IMR-90 (cell line): ENCODE measurements at regions not wholly inside any gene's neighbourhood (a gene's known extent, or its start where the extent isn't known, plus 50 kb on each side); places are given as distances from the start of the nearest gene placed in this dataset.

Experiments
- ATAC-seq: fragments of 200-7000 bp; cut with Tn5 transposase; 2 replicates; pipeline ENCODE4 v1.9.1; 2020; ENCODE audit warnings: low read depth, mild to moderate bottlenecking, moderate library complexity
- BruUV-seq: library from RNA; stranded (reverse); fragments of 400-500 nt; replicated peaks from 2 replicates; lab custom pipeline; 2021; lab: Mats Ljungman, UMichigan
- CTCF ChIA-PET: fragments of 300-600 bp; formaldehyde crosslinking; extraction: SDS; loops from one replicate; lab custom pipeline; 2021; ENCODE audit warnings: antibody characterized with exemption; lab: Yijun Ruan, JAX
- POLR2A ChIA-PET: fragments of 300-600 bp; sonication (Branson Sonifier 250); formaldehyde crosslinking; loops from one replicate; lab custom pipeline; 2022; ENCODE audit warnings: antibody characterized with exemption; ENCODE audit not compliant: unreplicated experiment; lab: Charles Lee
- DNase-seq: peaks from one replicate; pipeline ENCODE4 v3.0.0; 2013
- H2AFZ ChIP-seq: replicated peaks from 2 replicates; pipeline ENCODE3; 2013; ENCODE audit warnings: low read length, mild to moderate bottlenecking; ENCODE audit not compliant: poor library complexity
- H2AK5ac ChIP-seq: 2 replicates; pipeline ENCODE4 v1.6.1; 2013; ENCODE audit warnings: low read depth, low read length, inconsistent platforms
- H2AK9ac ChIP-seq: replicated peaks from 2 replicates; pipeline ENCODE3; 2013; ENCODE audit warnings: mild to moderate bottlenecking, low read depth, low read length, moderate library complexity; ENCODE audit not compliant: poor library complexity
- H2BK120ac ChIP-seq: 2 replicates; pipeline ENCODE4 v1.6.1; 2013; ENCODE audit warnings: low read depth, low read length, inconsistent platforms
- H2BK15ac ChIP-seq: 3 replicates; pipeline ENCODE4 v1.6.1; 2013; ENCODE audit warnings: low read depth, low read length, inconsistent platforms
- H2BK20ac ChIP-seq: 2 replicates; pipeline ENCODE4 v1.6.1; 2013; ENCODE audit warnings: low read depth, mild to moderate bottlenecking, inconsistent platforms, low read length, moderate library complexity
- H2BK5ac ChIP-seq: 2 replicates; pipeline ENCODE4 v1.6.1; 2013; ENCODE audit warnings: mild to moderate bottlenecking, low read depth, low read length, inconsistent platforms; ENCODE audit not compliant: poor library complexity, severe bottlenecking
- H3K14ac ChIP-seq: replicated peaks from 2 replicates; pipeline ENCODE4 v1.6.1; 2013; ENCODE audit warnings: low read depth, low read length, inconsistent platforms
- H3K18ac ChIP-seq: 2 replicates; pipeline ENCODE4 v1.6.1; 2013; ENCODE audit warnings: low read depth, low read length, control low read depth
- H3K23ac ChIP-seq: 2 replicates; pipeline ENCODE4 v1.6.1; 2013; ENCODE audit warnings: low read depth, low read length, inconsistent platforms
- H3K27ac ChIP-seq: 2 replicates; pipeline ENCODE4 v1.5.1; 2013; ENCODE audit warnings: mild to moderate bottlenecking, control low read depth, low read length; ENCODE audit not compliant: insufficient read depth
- H3K27me3 ChIP-seq: 2 replicates; pipeline ENCODE4 v1.6.1; 2013; ENCODE audit warnings: low read length; ENCODE audit not compliant: control insufficient read depth, insufficient read depth
- H3K36me3 ChIP-seq: 2 replicates; pipeline ENCODE4 v1.6.1; 2013; ENCODE audit warnings: low read length, mixed read lengths; ENCODE audit not compliant: control insufficient read depth, insufficient read depth
- H3K4ac ChIP-seq: 2 replicates; pipeline ENCODE4 v1.6.1; 2013; ENCODE audit warnings: low read depth, low read length, inconsistent platforms
- H3K4me1 ChIP-seq: 2 replicates; pipeline ENCODE4 v1.6.1; 2013; ENCODE audit warnings: low read length, mixed read lengths; ENCODE audit not compliant: control insufficient read depth, insufficient read depth
- H3K4me2 ChIP-seq: 2 replicates; pipeline ENCODE4 v1.6.1; 2013; ENCODE audit warnings: low read depth, mild to moderate bottlenecking, control low read depth, low read length, moderate library complexity
- H3K4me3 ChIP-seq: 2 replicates; pipeline ENCODE4 v1.5.1; 2013; ENCODE audit warnings: low read depth, mild to moderate bottlenecking, control low read depth, low read length, moderate library complexity; ENCODE audit not compliant: insufficient read depth
- H3K56ac ChIP-seq: 2 replicates; pipeline ENCODE4 v1.6.1; 2013; ENCODE audit warnings: low read length, inconsistent platforms; ENCODE audit not compliant: insufficient read depth; ENCODE audit errors: extremely low read depth
- H3K79me1 ChIP-seq, 2 experiments: 2 replicates each; pipeline ENCODE4 v1.6.1; 2013; ENCODE audit warnings: low read length in 2 of 2, inconsistent platforms in 1 of 2, low read depth in 1 of 2
- H3K9ac ChIP-seq: 2 replicates; pipeline ENCODE4 v1.6.1; 2013; ENCODE audit warnings: low read depth, low read length, control low read depth
- H3K9me1 ChIP-seq: 2 replicates; pipeline ENCODE4 v1.6.1; 2013; ENCODE audit warnings: low read length, inconsistent platforms; ENCODE audit not compliant: insufficient read depth
- H3K9me3 ChIP-seq: 2 replicates; pipeline ENCODE4 v1.6.1; 2013; ENCODE audit warnings: low read length; ENCODE audit not compliant: control insufficient read depth, insufficient read depth
- H4K20me1 ChIP-seq: 2 replicates; pipeline ENCODE4 v1.6.1; 2013; ENCODE audit warnings: low read length, inconsistent platforms; ENCODE audit not compliant: insufficient read depth
- H4K5ac ChIP-seq: 2 replicates; pipeline ENCODE4 v1.6.1; 2013; ENCODE audit warnings: mild to moderate bottlenecking, low read depth, low read length, control low read depth
- H4K8ac ChIP-seq, 2 experiments: 2 replicates each; pipeline ENCODE4 v1.6.1; 2013; ENCODE audit warnings: low read depth in 2 of 2, low read length in 2 of 2, control low read depth in 1 of 2, inconsistent platforms in 1 of 2
- H4K91ac ChIP-seq: 2 replicates; pipeline ENCODE4 v1.6.1; 2013; ENCODE audit warnings: low read depth, low read length, inconsistent platforms; ENCODE audit not compliant: insufficient read depth
- BHLHE40 ChIP-seq: fragments of 150-350 bp; IDR thresholded peaks from 2 replicates; pipeline ENCODE4 v1.6.1; 2016; ENCODE audit warnings: mild to moderate bottlenecking, low read depth, low read length
- CEBPB ChIP-seq: IDR thresholded peaks from 2 replicates; pipeline ENCODE4 v1.6.1; 2012; ENCODE audit warnings: low read depth, low read length, improper control_type of control experiment
- NFE2L2 ChIP-seq: fragments of 150-350 bp; IDR thresholded peaks from 2 replicates; pipeline ENCODE4 v1.6.1; 2016; ENCODE audit warnings: low read depth, mild to moderate bottlenecking, low read length
- POLR2A ChIP-seq: IDR thresholded peaks from 2 replicates; pipeline ENCODE4 v1.6.1; 2012; ENCODE audit warnings: mild to moderate bottlenecking, low read depth, low read length
- whole genome bisulfite sequencing, 2 experiments: methylation state at CpG; one replicate each; pipeline versions ENCODE4 v1.1.5 to v1.1.7; 2013; ENCODE audit warnings: missing lambda C conversion rate in 2 of 2; ENCODE audit not compliant: insufficient read length in 1 of 2; ENCODE audit errors: extremely low coverage in 2 of 2; 5-methylcytosine and 5-hydroxymethylcytosine counted together
- dilution Hi-C: fragments of 300-500 bp; cut with HindIII; formaldehyde crosslinking; loops from one replicate; pipeline ENCODE4 v1.14.3; 2018; ENCODE audit warnings: low sequenced_read_pairs; ENCODE audit not compliant: unreplicated experiment
- in situ Hi-C: fragments of 300-500 bp; cut with MboI; formaldehyde crosslinking; loops from 3 replicates; pipeline ENCODE4 v1.14.3; 2019; ENCODE audit warnings: low sequenced_read_pairs, inconsistent platforms, mixed read lengths
- intact Hi-C: fragments of 100-400 bp; cut with micrococcal nuclease; formaldehyde crosslinking; loops from 2 replicates; pipeline ENCODE4 v1.10.0; 2022
- TF ChIP-seq, protein P1 (sequence below): fragments of 150-350 bp; IDR thresholded peaks from 2 replicates; pipeline ENCODE4 v1.6.1; 2016; ENCODE audit warnings: low read depth, mild to moderate bottlenecking, low read length, moderate library complexity, borderline replicate concordance
- TF ChIP-seq, protein P2 (sequence below): conservative IDR thresholded peaks from 2 replicates; pipeline ENCODE4 v1.5.1; 2012; ENCODE audit warnings: mild to moderate bottlenecking, low read depth, low read length, improper control_type of control experiment

DNA sequence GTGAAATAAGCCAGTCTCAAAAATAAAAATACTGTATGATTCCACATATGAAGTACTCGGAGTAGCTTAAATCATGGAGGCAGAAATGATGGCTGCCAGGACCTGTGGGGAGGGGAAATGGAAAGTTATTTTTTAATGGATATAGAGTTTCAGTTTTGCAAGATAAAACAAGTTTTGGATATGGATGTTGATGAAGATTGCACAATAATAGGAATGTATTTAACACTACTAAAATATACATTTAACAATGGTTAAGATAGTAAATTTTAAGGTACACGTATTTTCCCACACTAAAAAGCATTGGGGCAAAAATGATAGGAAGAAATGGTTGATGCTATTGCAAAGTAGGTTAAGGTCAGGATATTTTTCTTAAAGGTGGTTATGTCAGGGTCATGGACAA, 1058.9 kb upstream of the MAP3K7 start:
- Histone ChIP-seq H3K4me3 (no peak overlapping the region), H4K20me1 (no peaks in the 10 kb centered on the region), H4K5ac (no peak overlapping the region), H4K8ac (no peak overlapping the region), H3K36me3 (no peaks in the 10 kb centered on the region), H3K4me1 (no peaks in the 10 kb centered on the region), H3K9me1 (no peaks in the 10 kb centered on the region), H2AK5ac (no peak overlapping the region), H2BK120ac (no peak overlapping the region), H3K23ac (no peak overlapping the region), H3K18ac (no peak overlapping the region), H3K9ac (no peak overlapping the region), H2BK20ac (no peak overlapping the region), H3K27me3 (no peaks in the 10 kb centered on the region), H3K56ac (no peak overlapping the region), H2BK15ac (no peak overlapping the region), H3K79me1 (no peaks in the 10 kb centered on the region), H2BK5ac (no peak overlapping the region), H2AFZ (no peak overlapping the region), H3K4me2 (no peak overlapping the region), H3K27ac (no peak overlapping the region), H3K4ac (no peak overlapping the region), H3K9me3 (no peaks in the 10 kb centered on the region), H3K14ac (no peak overlapping the region), H2AK9ac (no peak overlapping the region), H4K91ac (no peak overlapping the region)
- POLR2A ChIA-PET, result no interaction called here
- dilution Hi-C loops (no loop called here), intact Hi-C loops (no loop called here), in situ Hi-C loops (no loop called here)
- CTCF ChIA-PET, result interaction anchor here (0.8 kb wide), 1 partner anchor 8 kb away, joined by 3 read pairs; no protein-coding TSS in a partner anchor
- DNase-seq (no peak), ATAC-seq (no peak)
- no TSS peak for BruUV-seq
- TF ChIP-seq POLR2A (no peak), BHLHE40 (no peak), NFE2L2 (no peak), CEBPB (peak; percentile 55; the same call in 1 of the 2 replicates)
- TF ChIP-seq, protein P1, sequence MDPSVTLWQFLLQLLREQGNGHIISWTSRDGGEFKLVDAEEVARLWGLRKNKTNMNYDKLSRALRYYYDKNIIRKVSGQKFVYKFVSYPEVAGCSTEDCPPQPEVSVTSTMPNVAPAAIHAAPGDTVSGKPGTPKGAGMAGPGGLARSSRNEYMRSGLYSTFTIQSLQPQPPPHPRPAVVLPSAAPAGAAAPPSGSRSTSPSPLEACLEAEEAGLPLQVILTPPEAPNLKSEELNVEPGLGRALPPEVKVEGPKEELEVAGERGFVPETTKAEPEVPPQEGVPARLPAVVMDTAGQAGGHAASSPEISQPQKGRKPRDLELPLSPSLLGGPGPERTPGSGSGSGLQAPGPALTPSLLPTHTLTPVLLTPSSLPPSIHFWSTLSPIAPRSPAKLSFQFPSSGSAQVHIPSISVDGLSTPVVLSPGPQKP, result no peak
- TF ChIP-seq, protein P2, sequence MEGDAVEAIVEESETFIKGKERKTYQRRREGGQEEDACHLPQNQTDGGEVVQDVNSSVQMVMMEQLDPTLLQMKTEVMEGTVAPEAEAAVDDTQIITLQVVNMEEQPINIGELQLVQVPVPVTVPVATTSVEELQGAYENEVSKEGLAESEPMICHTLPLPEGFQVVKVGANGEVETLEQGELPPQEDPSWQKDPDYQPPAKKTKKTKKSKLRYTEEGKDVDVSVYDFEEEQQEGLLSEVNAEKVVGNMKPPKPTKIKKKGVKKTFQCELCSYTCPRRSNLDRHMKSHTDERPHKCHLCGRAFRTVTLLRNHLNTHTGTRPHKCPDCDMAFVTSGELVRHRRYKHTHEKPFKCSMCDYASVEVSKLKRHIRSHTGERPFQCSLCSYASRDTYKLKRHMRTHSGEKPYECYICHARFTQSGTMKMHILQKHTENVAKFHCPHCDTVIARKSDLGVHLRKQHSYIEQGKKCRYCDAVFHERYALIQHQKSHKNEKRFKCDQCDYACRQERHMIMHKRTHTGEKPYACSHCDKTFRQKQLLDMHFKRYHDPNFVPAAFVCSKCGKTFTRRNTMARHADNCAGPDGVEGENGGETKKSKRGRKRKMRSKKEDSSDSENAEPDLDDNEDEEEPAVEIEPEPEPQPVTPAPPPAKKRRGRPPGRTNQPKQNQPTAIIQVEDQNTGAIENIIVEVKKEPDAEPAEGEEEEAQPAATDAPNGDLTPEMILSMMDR, result no peak
- WGBS, 2 experiments, result no CpG with 5 or more reads among the region's 2 CpGs
